ENCODE measurements at regions not wholly inside any gene's neighbourhood (a gene's known extent, or its start where the extent isn't known, plus 50 kb on each side); places are given as distances from the start of the nearest gene placed in this dataset.

- intact Hi-C loops (cut with micrococcal nuclease) = loop anchor here (2.0 kb wide), 1 partner anchor 25 kb away; no protein-coding TSS in a partner anchor
- POLR2A ChIA-PET = no interaction called here
These were observed 129.1 kb upstream of the TMCC3 start for GRCh38 chr12:94779485-94779884.

GRCh38 chr12:94777936-94778335 is 127.6 kb upstream of the TMCC3 start:
- H3K4me2 ChIP-seq (ENCODE audit: insufficient read depth, low read length) = peak overlapping the region; percentile 52
- BruUV-seq (replicated peaks) = no TSS peak
- FAIRE-seq = peak; percentile 82
- intact Hi-C loops (cut with micrococcal nuclease) = loop anchor here (2.0 kb wide), 1 partner anchor 27 kb away; no protein-coding TSS in a partner anchor
- H3K36me3 ChIP-seq (ENCODE audit: control insufficient read depth in 2 of 2, extremely low read depth in 1 of 2, insufficient read depth in 2 of 2, low read length in 2 of 2) = no peaks in the 10 kb centered on the region
- H3K27me3 ChIP-seq (ENCODE audit: control insufficient read depth in 2 of 2, insufficient read depth in 2 of 2, low read length in 2 of 2) = no peaks in the 10 kb centered on the region
- no peaks in the 10 kb centered on the region for H3K9me1 ChIP-seq (replicated peaks; ENCODE audit: control insufficient read depth, extremely low read depth, insufficient read depth, low read length)
- no peaks in the 10 kb centered on the region for H3K79me2 ChIP-seq (ENCODE audit: control insufficient read depth, insufficient read depth, low read length)
- H3K4me1 ChIP-seq (ENCODE audit: control insufficient read depth, extremely low read depth, insufficient read depth, low read length) = peaks cover 26% of the 10 kb centered on the region
- DNase-seq (ENCODE audit: low read depth, low spot score) = peak; percentile 68
- no peaks in the 10 kb centered on the region for H4K20me1 ChIP-seq (replicated peaks; ENCODE audit: control insufficient read depth, extremely low read depth, insufficient read depth, low read length)
- peak overlapping the region; percentile 49 for H2AFZ ChIP-seq (ENCODE audit: low read depth, low read length)
- H3K9ac ChIP-seq (replicated peaks; ENCODE audit: extremely low read depth, insufficient read depth, low read length) = no peak overlapping the region
- ChIA-PET CTCF (no interaction called here), POLR2A (no interaction called here)
- no peak overlapping the region for H3K4me3 ChIP-seq (replicated peaks in 1 of 3; ENCODE audit: insufficient read depth in 1 of 3, low read depth in 1 of 3, low read length in 3 of 3)
- peak overlapping the region; percentile 53 for H3K27ac ChIP-seq (ENCODE audit: insufficient read depth, low read depth, low read length)
- dilution Hi-C loops (cut with MboI; ENCODE audit: extremely low pct_ligation_motif_present, low sequenced_read_pairs) = no loop called here
- no peaks in the 10 kb centered on the region for H3K9me3 ChIP-seq (replicated peaks; ENCODE audit: control insufficient read depth, insufficient read depth, low read length)
- TF ChIP-seq GATA2 (IDR thresholded peaks at IDR 0.05; ENCODE audit: insufficient read depth, insufficient read length, low read depth, low read length) = peak; percentile 90
- peak; percentile 32 for TF ChIP-seq FOS (IDR thresholded peaks at IDR 0.05; ENCODE audit: borderline replicate concordance, insufficient read depth, low read length)
- peak; percentile 73 for TF ChIP-seq POLR2AphosphoS5 (IDR thresholded peaks at IDR 0.05; ENCODE audit: insufficient read depth, low read depth, low read length)
- no peak for TF ChIP-seq EZH2 (IDR thresholded peaks at IDR 0.05; ENCODE audit: borderline replicate concordance, low read depth, low read length, severe bottlenecking)

More at GRCh38 chr12:94779485-94779884, 129.1 kb upstream of the TMCC3 start:
- Histone ChIP-seq H3K4me1 (ENCODE audit: control insufficient read depth, extremely low read depth, insufficient read depth, low read length) (peaks cover 26% of the 10 kb centered on the region), H3K9me3 (replicated peaks; ENCODE audit: control insufficient read depth, insufficient read depth, low read length) (no peaks in the 10 kb centered on the region), H3K4me3 (replicated peaks in 1 of 3; ENCODE audit: insufficient read depth in 1 of 3, low read depth in 1 of 3, low read length in 3 of 3) (no peak overlapping the region), H4K20me1 (replicated peaks; ENCODE audit: control insufficient read depth, extremely low read depth, insufficient read depth, low read length) (no peaks in the 10 kb centered on the region), H2AFZ (ENCODE audit: low read depth, low read length) (peak overlapping the region; percentile 53), H3K9ac (replicated peaks; ENCODE audit: extremely low read depth, insufficient read depth, low read length) (no peak overlapping the region), H3K27me3 (ENCODE audit: control insufficient read depth in 2 of 2, insufficient read depth in 2 of 2, low read length in 2 of 2) (no peaks in the 10 kb centered on the region), H3K79me2 (ENCODE audit: control insufficient read depth, insufficient read depth, low read length) (no peaks in the 10 kb centered on the region), H3K9me1 (replicated peaks; ENCODE audit: control insufficient read depth, extremely low read depth, insufficient read depth, low read length) (no peaks in the 10 kb centered on the region), H3K36me3 (ENCODE audit: control insufficient read depth in 2 of 2, extremely low read depth in 1 of 2, insufficient read depth in 2 of 2, low read length in 2 of 2) (no peaks in the 10 kb centered on the region), H3K27ac (ENCODE audit: insufficient read depth, low read depth, low read length) (peak overlapping the region; percentile 19), H3K4me2 (ENCODE audit: insufficient read depth, low read length) (peak overlapping the region; percentile 65)
- CTCF ChIA-PET = interaction anchor here (1.3 to 1.4 kb wide), 2 partner anchors 18 to 69 kb away, joined by 3 read pairs; no protein-coding TSS in a partner anchor
- DNase-seq (ENCODE audit: low read depth, low spot score) (peak; percentile 58), FAIRE-seq (peak; percentile 76)
- TF ChIP-seq, protein P1, sequence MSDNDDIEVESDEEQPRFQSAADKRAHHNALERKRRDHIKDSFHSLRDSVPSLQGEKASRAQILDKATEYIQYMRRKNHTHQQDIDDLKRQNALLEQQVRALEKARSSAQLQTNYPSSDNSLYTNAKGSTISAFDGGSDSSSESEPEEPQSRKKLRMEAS (IDR thresholded peaks at IDR 0.05; ENCODE audit: insufficient read depth, insufficient read length) = no peak
- peak; percentile 38 for TF ChIP-seq POLR2AphosphoS5 (IDR thresholded peaks at IDR 0.05; ENCODE audit: insufficient read depth, low read depth, low read length)
- TF ChIP-seq GATA2 (IDR thresholded peaks at IDR 0.05; ENCODE audit: insufficient read depth, insufficient read length, low read depth, low read length) = peak; percentile 64
- dilution Hi-C loops (cut with MboI; ENCODE audit: extremely low pct_ligation_motif_present, low sequenced_read_pairs) = no loop called here
- no TSS peak for BruUV-seq (replicated peaks)
